Heart right ventricle (tissue), 16 donors: ENCODE measurements at regions not wholly inside any gene's neighbourhood (a gene's known extent, or its start where the extent isn't known, plus 50 kb on each side); places are given as distances from the start of the nearest gene placed in this dataset.

Experiments
- ATAC-seq, 8 donors: fragments of 200-7000 bp; cut with Tn5 transposase; one replicate each; pipeline ENCODE4 v1.9.1; 2020; ENCODE audit warnings: mild to moderate bottlenecking in 8 of 8, moderate library complexity in 8 of 8, moderate number of reproducible peaks in 1 of 8
- DNase-seq, 2 donors: peaks; one replicate each; pipeline ENCODE4 v3.0.0-alpha.2; 2020
- H3K27ac ChIP-seq, 10 donors: fragments of 200-600 bp; sonication (generic) in 2 of 10; one replicate each; pipeline versions ENCODE4 v1.5.0 to v1.8.0; 2020 to 2022; ENCODE audit warnings: mild to moderate bottlenecking in 3 of 10
- H3K27me3 ChIP-seq, 7 donors: fragments of 200-600 bp; one replicate each; pipeline ENCODE4 v1.8.0; 2021 to 2022; ENCODE audit warnings: mild to moderate bottlenecking in 2 of 7
- H3K36me3 ChIP-seq, 9 donors: fragments of 200-600 bp; sonication (generic) in 1 of 9; one replicate each; pipeline versions ENCODE4 v1.5.0 to v1.8.0; 2020 to 2022; ENCODE audit warnings: mild to moderate bottlenecking in 2 of 9
- H3K4me1 ChIP-seq, 9 donors: fragments of 200-600 bp; sonication (generic) in 1 of 9; one replicate each; pipeline versions ENCODE4 v1.5.0 to v1.8.0; 2020 to 2022; ENCODE audit warnings: mild to moderate bottlenecking in 4 of 9
- H3K4me3 ChIP-seq, 10 donors: fragments of 200-600 bp; sonication (generic) in 2 of 10; one replicate each; pipeline versions ENCODE4 v1.5.0 to v1.8.0; 2020 to 2022; ENCODE audit warnings: mild to moderate bottlenecking in 7 of 10, moderate library complexity in 2 of 10
- H3K9me3 ChIP-seq, 11 donors: fragments of 200-600 bp in 10 of 11; sonication (generic) in 2 of 11; one replicate each; pipeline versions ENCODE4 v1.5.0 to v1.8.0; 2013 to 2022; ENCODE audit warnings: mild to moderate bottlenecking in 2 of 11, control low read depth in 1 of 11, moderate library complexity in 1 of 11
- CTCF ChIP-seq, 9 donors: fragments of 200-600 bp; sonication (generic) in 2 of 9; IDR thresholded peaks; one replicate each; pipeline versions ENCODE4 v1.5.0 to v1.8.0; 2021 to 2022; ENCODE audit warnings: antibody characterized with exemption in 9 of 9, mild to moderate bottlenecking in 5 of 9, moderate library complexity in 1 of 9
- WGBS, 2 donors: extraction: QIAGEN DNeasy Blood & Tissue Kit; methylation state at CpG; one replicate each; pipeline ENCODE4 v1.1.7; 2013; ENCODE audit warnings: inconsistent platforms in 1 of 2; 5-methylcytosine and 5-hydroxymethylcytosine counted together
- intact Hi-C, 10 donors: fragments of 100-400 bp; cut with DNase I; formaldehyde crosslinking; loops; one replicate each; pipeline versions ENCODE4 v1.11.1 to v1.14.2; 2022
- donor health status: Arrhythmogenic right ventricular cardiomyopathy.
- donor health status: ischemic (EF 13 %, LVEDD 7.1; RV severe dilation, severe dysfunction).
- donor health status: healthy with polysubstance abuse.
- donor health status: DM: no; HTN: yes; CAD: no.
- donor health status: DM: no; HTN: no; CAD: no.
- donor health status: ischemic (EF 25% LVEDD 6.9; RV normal size, moderate dysfunction).
- donor health status: ischemic (EF 25% LVEDD 5.7; RV mildly dilated, moderate dysfunction).
- donor health status: healthy.
- donor health status: DM: yes; HTN: yes; CAD: no.
- donor health status: Ischemic cardiomyopathy.
- donor health status: ischemic (EF 35%, LVEDD 5.7; RV mildly dilated, moderate dysfunction).
- donor health status: nonischemic (EF 11% LVEDD 7.7; RV severe dilation, severe dysfunction).
- donor health status: DM: yes; HTN: yes; CAD: no.
- donor health status: PGD.
- donor health status: ischemic (EF 29% LVEDD 5.4; RV normal size, mild dysfunction).
- donor health status: nonischemic (EF 23%, LVEDD 6.1; RV moderate dilation, normal function).

GRCh38 chr6:33929575-33930288, 125.9 kb upstream of the MLN start:
- H3K36me3 ChIP-seq, result no peaks in the 10 kb centered on the region
- H3K9me3 ChIP-seq, result peaks cover 0 to 12% (median 0%) of the 10 kb centered on the region in 11 donors
- H3K4me3 ChIP-seq, result no peak overlapping the region
- TF ChIP-seq CTCF (IDR thresholded peaks at IDR 0.05), result no peak
- intact Hi-C loops, result no loop called here
- H3K27ac ChIP-seq, result no peak overlapping the region
- 64 to 65% methylated on average over 9 of the region's 9 CpGs for WGBS, 2 donors
- no peaks in the 10 kb centered on the region for H3K4me1 ChIP-seq
- ATAC-seq, result no peak
- peaks cover 0 to 38% (median 24%) of the 10 kb centered on the region in 7 donors for H3K27me3 ChIP-seq
- peak in 1 of 2 donors; percentile 33 for DNase-seq

DNA sequence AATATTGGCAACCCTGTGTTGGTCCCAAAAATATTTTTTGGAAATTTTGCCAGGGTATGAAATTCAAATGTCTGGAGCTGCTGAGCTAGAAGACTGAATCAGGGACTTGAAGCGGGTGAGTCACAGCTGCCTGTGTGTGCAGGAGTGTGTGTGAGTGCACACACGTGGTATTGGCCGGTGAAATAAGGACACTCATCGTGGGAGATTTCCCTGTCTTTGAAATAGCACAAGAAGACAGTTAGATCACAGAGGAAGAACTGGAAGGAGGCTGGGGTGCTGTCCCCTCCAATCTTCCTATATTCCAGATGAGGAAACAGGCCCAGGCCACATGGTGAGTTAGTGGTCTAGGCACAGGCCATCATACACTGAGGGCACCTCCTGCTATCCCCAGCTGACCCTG, 123.8 kb upstream of the MLN start:
- intact Hi-C loops, result no loop called here
- Histone ChIP-seq H3K36me3 (no peaks in the 10 kb centered on the region), H3K9me3 (peaks cover 0 to 12% (median 0%) of the 10 kb centered on the region in 11 donors), H3K4me3 (no peak overlapping the region), H3K27ac (no peak overlapping the region), H3K4me1 (no peaks in the 10 kb centered on the region), H3K27me3 (peaks cover 0 to 27% (median 8%) of the 10 kb centered on the region in 7 donors)
- DNase-seq, result no peak
- 74 to 77% methylated on average over 4 of the region's 4 CpGs for WGBS, 2 donors
- ATAC-seq, result peak in 2 of 8 donors; percentile 37 to 53
- no peak for TF ChIP-seq CTCF (IDR thresholded peaks at IDR 0.05)

- ATAC-seq (no peak), DNase-seq (no peak)
- Histone ChIP-seq H3K27me3 (peaks cover 0 to 21% (median 3%) of the 10 kb centered on the region in 7 donors), H3K4me1 (no peaks in the 10 kb centered on the region), H3K27ac (no peak overlapping the region), H3K9me3 (peaks cover 0 to 12% (median 0%) of the 10 kb centered on the region in 11 donors), H3K36me3 (no peaks in the 10 kb centered on the region), H3K4me3 (no peak overlapping the region)
- intact Hi-C loops, result no loop called here
- TF ChIP-seq CTCF (IDR thresholded peaks at IDR 0.05), result no peak
- WGBS, 2 donors, result 54 to 58% methylated on average over 4 of the region's 4 CpGs
Measured at GRCh38 chr6:33927112-33927511, 123.3 kb upstream of the MLN start.

- no peaks in the 10 kb centered on the region for H3K4me1 ChIP-seq
- no peaks in the 10 kb centered on the region for H3K36me3 ChIP-seq
- no peak for TF ChIP-seq CTCF (IDR thresholded peaks at IDR 0.05)
- H3K4me3 ChIP-seq, result no peak overlapping the region
- peaks cover 0 to 15% (median 0%) of the 10 kb centered on the region in 7 donors for H3K27me3 ChIP-seq
- ATAC-seq, result no peak
- no peak for DNase-seq
- intact Hi-C loops, result no loop called here
- WGBS, 2 donors, result 72 to 83% methylated on average over 4 of the region's 4 CpGs
- no peak overlapping the region for H3K27ac ChIP-seq
- H3K9me3 ChIP-seq, result peaks cover 0 to 12% (median 0%) of the 10 kb centered on the region in 11 donors
Measured at GRCh38 chr6:33926451-33926850, 122.6 kb upstream of the MLN start.
